ENCODE measurements at regions not wholly inside any gene's neighbourhood (a gene's known extent, or its start where the extent isn't known, plus 50 kb on each side); places are given as distances from the start of the nearest gene placed in this dataset.

DNA sequence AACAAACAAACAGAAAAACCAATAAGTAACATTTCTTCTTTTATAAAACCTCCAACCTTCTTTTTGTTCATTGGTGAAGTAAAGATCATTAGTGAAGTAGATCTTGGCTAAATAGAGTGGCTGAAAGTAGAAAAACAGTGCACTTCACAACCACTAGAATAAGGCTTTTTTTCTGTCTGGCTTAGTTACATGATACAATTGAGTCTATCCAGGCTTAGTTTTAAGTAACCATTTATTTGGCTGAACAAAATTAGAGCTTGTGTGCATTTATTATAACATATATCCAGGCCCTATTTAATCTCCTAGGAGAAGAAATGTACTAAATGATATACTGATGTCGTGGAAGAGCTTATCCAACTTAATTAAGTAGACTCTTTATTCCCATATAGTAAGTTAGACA lies 65.8 kb upstream of the STK38L start:
- Histone ChIP-seq H3K36me3 (ENCODE audit: control insufficient read depth, insufficient read depth, low read length) (no peaks in the 10 kb centered on the region), H3K9me3 (ENCODE audit: control insufficient read depth, insufficient read depth, low read depth, low read length) (peaks cover under 1% of the 10 kb centered on the region; the same call in 1 of the 2 replicates), H3K27me3 (ENCODE audit: control insufficient read depth, insufficient read depth, low read length) (peaks cover 29% of the 10 kb centered on the region), H3K27ac (ENCODE audit: low read length) (no peak overlapping the region), H3K4me1 (ENCODE audit: control insufficient read depth, insufficient read depth, low read length) (no peaks in the 10 kb centered on the region), H3K4me3 (ENCODE audit: low read depth in 2 of 2, low read length in 2 of 2) (no peak overlapping the region)
- in situ Hi-C loops (cut with HindIII; ENCODE audit: low pct_unique_long_range_greater_than_20kb, low sequenced_read_pairs), result no loop called here
- ChIA-PET CTCF (no interaction called here), POLR2A (no interaction called here)
- ATAC-seq (no peak), DNase-seq (ENCODE audit: low read depth, low spot score) (no peak)
- BruUV-seq (replicated peaks), result no TSS peak
- TF ChIP-seq TCF7L2 (IDR thresholded peaks at IDR 0.05; ENCODE audit: low read depth, low read length) (no peak), POLR2AphosphoS5 (IDR thresholded peaks at IDR 0.05; ENCODE audit: low read depth, low read length) (no peak), SIN3A (IDR thresholded peaks at IDR 0.05; ENCODE audit: borderline replicate concordance, insufficient read depth, low read depth, low read length) (no peak)
- TF ChIP-seq, protein P1, sequence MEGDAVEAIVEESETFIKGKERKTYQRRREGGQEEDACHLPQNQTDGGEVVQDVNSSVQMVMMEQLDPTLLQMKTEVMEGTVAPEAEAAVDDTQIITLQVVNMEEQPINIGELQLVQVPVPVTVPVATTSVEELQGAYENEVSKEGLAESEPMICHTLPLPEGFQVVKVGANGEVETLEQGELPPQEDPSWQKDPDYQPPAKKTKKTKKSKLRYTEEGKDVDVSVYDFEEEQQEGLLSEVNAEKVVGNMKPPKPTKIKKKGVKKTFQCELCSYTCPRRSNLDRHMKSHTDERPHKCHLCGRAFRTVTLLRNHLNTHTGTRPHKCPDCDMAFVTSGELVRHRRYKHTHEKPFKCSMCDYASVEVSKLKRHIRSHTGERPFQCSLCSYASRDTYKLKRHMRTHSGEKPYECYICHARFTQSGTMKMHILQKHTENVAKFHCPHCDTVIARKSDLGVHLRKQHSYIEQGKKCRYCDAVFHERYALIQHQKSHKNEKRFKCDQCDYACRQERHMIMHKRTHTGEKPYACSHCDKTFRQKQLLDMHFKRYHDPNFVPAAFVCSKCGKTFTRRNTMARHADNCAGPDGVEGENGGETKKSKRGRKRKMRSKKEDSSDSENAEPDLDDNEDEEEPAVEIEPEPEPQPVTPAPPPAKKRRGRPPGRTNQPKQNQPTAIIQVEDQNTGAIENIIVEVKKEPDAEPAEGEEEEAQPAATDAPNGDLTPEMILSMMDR (IDR thresholded peaks at IDR 0.05), result no peak
- intact Hi-C loops (cut with micrococcal nuclease; ENCODE audit: unreplicated experiment), result no loop called here

DNA sequence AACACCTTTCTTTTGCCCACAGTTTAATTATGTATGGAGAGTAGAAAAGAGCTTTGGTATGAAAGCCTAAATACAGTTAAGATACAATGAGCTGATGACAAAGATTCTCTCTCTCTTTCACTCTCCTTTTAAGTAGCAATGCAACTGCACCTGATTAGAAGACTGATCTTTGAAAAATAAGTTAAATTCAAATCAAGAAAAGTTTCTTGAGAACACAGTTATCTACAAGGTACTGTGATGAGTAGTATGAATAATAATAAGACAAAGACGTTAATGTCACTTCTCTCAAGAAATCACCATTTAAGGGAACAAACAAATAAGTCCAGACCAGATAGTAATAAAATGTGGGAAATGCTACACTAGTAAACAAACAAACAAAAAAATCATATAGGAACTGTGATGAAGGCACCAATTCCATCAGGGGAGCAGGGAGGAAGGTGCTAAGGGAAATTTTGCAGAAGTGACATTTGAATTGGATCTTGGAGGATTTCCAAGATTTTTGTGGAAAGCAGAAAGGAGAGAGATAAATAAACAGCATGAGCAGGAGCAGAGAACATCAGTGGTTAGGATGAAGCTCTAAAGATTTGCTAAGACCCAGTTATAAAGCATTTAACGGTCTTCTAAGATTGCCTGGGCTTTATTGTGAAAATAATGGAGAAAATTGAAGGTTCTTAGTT lies 65.2 kb upstream of the STK38L start:
- intact Hi-C loops (cut with micrococcal nuclease; ENCODE audit: unreplicated experiment), result no loop called here
- no peak for ATAC-seq

More for the DNA sequence above, 65.2 kb upstream of the STK38L start:
- H3K27ac ChIP-seq (ENCODE audit: low read length), result no peak overlapping the region
- ChIA-PET CTCF (no interaction called here), POLR2A (no interaction called here)
- in situ Hi-C loops (cut with HindIII; ENCODE audit: low pct_unique_long_range_greater_than_20kb, low sequenced_read_pairs), result no loop called here
- DNase-seq (ENCODE audit: low read depth, low spot score), result no peak
- H3K36me3 ChIP-seq (ENCODE audit: control insufficient read depth, insufficient read depth, low read length), result no peaks in the 10 kb centered on the region
- H3K27me3 ChIP-seq (ENCODE audit: control insufficient read depth, insufficient read depth, low read length), result peaks cover 29% of the 10 kb centered on the region
- no peak overlapping the region for H3K4me3 ChIP-seq (ENCODE audit: low read depth in 2 of 2, low read length in 2 of 2)
- BruUV-seq (replicated peaks), result no TSS peak
- H3K9me3 ChIP-seq (ENCODE audit: control insufficient read depth, insufficient read depth, low read depth, low read length), result no peaks in the 10 kb centered on the region
- no peaks in the 10 kb centered on the region for H3K4me1 ChIP-seq (ENCODE audit: control insufficient read depth, insufficient read depth, low read length)
- TF ChIP-seq SIN3A (IDR thresholded peaks at IDR 0.05; ENCODE audit: borderline replicate concordance, insufficient read depth, low read depth, low read length), result no peak
- TF ChIP-seq POLR2AphosphoS5 (IDR thresholded peaks at IDR 0.05; ENCODE audit: low read depth, low read length), result no peak
- TF ChIP-seq, protein P1 (IDR thresholded peaks at IDR 0.05), result no peak
- no peak for TF ChIP-seq REST (IDR thresholded peaks at IDR 0.05; ENCODE audit: insufficient read depth in 1 of 2, low read depth in 2 of 2, low read length in 1 of 2)
- no peak for TF ChIP-seq TCF7L2 (IDR thresholded peaks at IDR 0.05; ENCODE audit: low read depth, low read length)

All from Panc1 (cell line).